ENCODE measurements at regions not wholly inside any gene's neighbourhood (a gene's known extent, or its start where the extent isn't known, plus 50 kb on each side); places are given as distances from the start of the nearest gene placed in this dataset.

DNA sequence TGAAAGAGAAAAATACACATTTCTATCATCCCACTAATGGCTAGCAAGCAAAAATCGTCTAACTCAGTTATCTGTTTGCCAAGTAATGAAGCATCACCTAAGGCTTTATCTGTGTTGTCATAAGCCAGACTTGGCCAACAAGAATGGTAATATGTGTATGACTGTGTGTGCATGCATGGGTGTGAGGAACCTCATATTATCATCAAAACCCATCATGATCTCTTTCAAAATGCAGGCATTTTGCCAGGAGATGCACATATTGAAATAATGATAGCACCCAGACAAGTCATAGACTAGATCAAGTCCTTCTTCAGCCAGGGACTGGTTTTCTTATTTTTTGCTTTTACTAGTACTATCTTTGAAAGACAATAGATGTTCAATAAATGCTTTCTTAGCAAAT, 172.5 kb upstream of the FMR1 start:
- H3K79me2 ChIP-seq (ENCODE audit: low read depth), result no peaks in the 10 kb centered on the region
- intact Hi-C loops (cut with micrococcal nuclease; ENCODE audit: unreplicated experiment), result no loop called here
- DNase-seq, result no peak
- no peak overlapping the region for H3K27ac ChIP-seq
- no peaks in the 10 kb centered on the region for H3K9me2 ChIP-seq (ENCODE audit: insufficient read depth)
- no peak overlapping the region for H2AFZ ChIP-seq
- no TSS peak for BruUV-seq (replicated peaks)
- CTCF ChIA-PET, result no interaction called here
- no peak overlapping the region for H3K4me3 ChIP-seq
- H3K27me3 ChIP-seq (ENCODE audit: insufficient read depth, low read depth), result peaks cover 27% of the 10 kb centered on the region; the same call in 1 of the 2 replicates
- POLR2A ChIA-PET (ENCODE audit: unreplicated experiment), result no interaction called here
- no peaks in the 10 kb centered on the region for H3K9me3 ChIP-seq (ENCODE audit: insufficient read depth, low read depth)
- H3K36me3 ChIP-seq (ENCODE audit: low read depth), result no peaks in the 10 kb centered on the region
- H4K20me1 ChIP-seq (ENCODE audit: insufficient read depth), result no peaks in the 10 kb centered on the region
- no peaks in the 10 kb centered on the region for H3F3A ChIP-seq (ENCODE audit: insufficient read depth, low read depth)
- TF ChIP-seq, protein P1, sequence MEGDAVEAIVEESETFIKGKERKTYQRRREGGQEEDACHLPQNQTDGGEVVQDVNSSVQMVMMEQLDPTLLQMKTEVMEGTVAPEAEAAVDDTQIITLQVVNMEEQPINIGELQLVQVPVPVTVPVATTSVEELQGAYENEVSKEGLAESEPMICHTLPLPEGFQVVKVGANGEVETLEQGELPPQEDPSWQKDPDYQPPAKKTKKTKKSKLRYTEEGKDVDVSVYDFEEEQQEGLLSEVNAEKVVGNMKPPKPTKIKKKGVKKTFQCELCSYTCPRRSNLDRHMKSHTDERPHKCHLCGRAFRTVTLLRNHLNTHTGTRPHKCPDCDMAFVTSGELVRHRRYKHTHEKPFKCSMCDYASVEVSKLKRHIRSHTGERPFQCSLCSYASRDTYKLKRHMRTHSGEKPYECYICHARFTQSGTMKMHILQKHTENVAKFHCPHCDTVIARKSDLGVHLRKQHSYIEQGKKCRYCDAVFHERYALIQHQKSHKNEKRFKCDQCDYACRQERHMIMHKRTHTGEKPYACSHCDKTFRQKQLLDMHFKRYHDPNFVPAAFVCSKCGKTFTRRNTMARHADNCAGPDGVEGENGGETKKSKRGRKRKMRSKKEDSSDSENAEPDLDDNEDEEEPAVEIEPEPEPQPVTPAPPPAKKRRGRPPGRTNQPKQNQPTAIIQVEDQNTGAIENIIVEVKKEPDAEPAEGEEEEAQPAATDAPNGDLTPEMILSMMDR (conservative IDR thresholded peaks at IDR 0.05), result no peak
- no peak for TF ChIP-seq EZH2 (IDR thresholded peaks at IDR 0.05; ENCODE audit: low read depth)
- no peak overlapping the region for H3K4me2 ChIP-seq
- no peaks in the 10 kb centered on the region for H3K4me1 ChIP-seq (replicated peaks; ENCODE audit: insufficient read depth)

DNA sequence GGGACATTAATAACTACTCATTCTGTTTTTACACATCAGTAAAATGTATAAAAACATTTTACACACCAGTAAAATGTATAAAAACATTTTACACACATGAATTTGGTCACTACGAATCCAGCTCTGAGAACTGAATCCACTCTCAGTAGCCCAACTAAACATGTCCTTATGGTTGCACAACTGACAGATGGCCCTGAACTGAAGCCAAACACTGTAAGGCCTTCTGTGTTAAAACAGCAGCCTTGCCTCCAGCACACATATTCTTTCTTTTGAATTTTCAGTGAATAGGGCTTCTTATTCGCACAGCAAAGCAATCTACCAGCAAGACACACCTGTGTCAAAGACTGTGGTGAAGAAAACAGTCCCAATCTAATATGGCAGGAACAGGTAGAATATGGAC, 169.9 kb upstream of the FMR1 start:
- Histone ChIP-seq H3K27ac (no peak overlapping the region), H2AFZ (no peak overlapping the region), H3K4me1 (replicated peaks; ENCODE audit: insufficient read depth) (no peaks in the 10 kb centered on the region), H3K9me3 (ENCODE audit: insufficient read depth, low read depth) (no peaks in the 10 kb centered on the region), H3F3A (ENCODE audit: insufficient read depth, low read depth) (no peaks in the 10 kb centered on the region), H3K9me2 (ENCODE audit: insufficient read depth) (no peaks in the 10 kb centered on the region), H3K36me3 (ENCODE audit: low read depth) (no peaks in the 10 kb centered on the region), H4K20me1 (ENCODE audit: insufficient read depth) (no peaks in the 10 kb centered on the region), H3K27me3 (ENCODE audit: insufficient read depth, low read depth) (peaks cover 43% of the 10 kb centered on the region; the same call in 1 of the 2 replicates), H3K4me2 (no peak overlapping the region), H3K4me3 (no peak overlapping the region), H3K79me2 (ENCODE audit: low read depth) (no peaks in the 10 kb centered on the region)
- ChIA-PET POLR2A (ENCODE audit: unreplicated experiment) (no interaction called here), CTCF (no interaction called here)
- intact Hi-C loops (cut with micrococcal nuclease; ENCODE audit: unreplicated experiment), result no loop called here
- no peak for DNase-seq
- no TSS peak for BruUV-seq (replicated peaks)
- TF ChIP-seq, protein P1 (conservative IDR thresholded peaks at IDR 0.05), result no peak
- no peak for TF ChIP-seq EZH2 (IDR thresholded peaks at IDR 0.05; ENCODE audit: low read depth)

DNA sequence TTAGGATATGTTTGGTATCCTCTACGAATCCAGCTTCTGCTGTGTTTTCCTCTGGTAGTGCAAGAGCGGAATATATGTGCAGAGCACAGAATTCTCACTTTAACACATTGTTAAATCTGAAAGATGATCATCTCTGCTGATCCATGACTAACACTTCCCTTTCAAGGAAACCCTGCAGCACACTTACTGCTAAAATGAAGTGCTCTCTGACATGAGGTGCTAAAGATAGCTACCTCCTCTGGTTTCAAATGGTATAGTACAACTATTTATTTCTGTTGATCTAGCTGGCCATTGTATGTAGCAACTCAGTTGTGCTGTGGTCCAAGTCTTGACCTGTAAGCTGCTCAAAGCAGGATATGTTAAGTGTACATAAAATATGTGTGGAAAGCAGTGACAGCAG, 162.4 kb upstream of the FMR1 start:
- intact Hi-C loops (cut with micrococcal nuclease; ENCODE audit: unreplicated experiment), result no loop called here
- no peak overlapping the region for H3K27ac ChIP-seq
- no peaks in the 10 kb centered on the region for H4K20me1 ChIP-seq (ENCODE audit: insufficient read depth)
- no peak overlapping the region for H2AFZ ChIP-seq
- DNase-seq, result no peak
- no peaks in the 10 kb centered on the region for H3K9me3 ChIP-seq (ENCODE audit: insufficient read depth, low read depth)
- H3K36me3 ChIP-seq (ENCODE audit: low read depth), result no peaks in the 10 kb centered on the region
- POLR2A ChIA-PET (ENCODE audit: unreplicated experiment), result no interaction called here
- CTCF ChIA-PET, result no interaction called here
- no peak overlapping the region for H3K4me2 ChIP-seq
- no peaks in the 10 kb centered on the region for H3F3A ChIP-seq (ENCODE audit: insufficient read depth, low read depth)
- H3K79me2 ChIP-seq (ENCODE audit: low read depth), result no peaks in the 10 kb centered on the region
- no peak overlapping the region for H3K4me3 ChIP-seq
- H3K4me1 ChIP-seq (replicated peaks; ENCODE audit: insufficient read depth), result no peaks in the 10 kb centered on the region
- no TSS peak for BruUV-seq (replicated peaks)
- H3K27me3 ChIP-seq (ENCODE audit: insufficient read depth, low read depth), result peaks cover 49% of the 10 kb centered on the region
- TF ChIP-seq, protein P1 (conservative IDR thresholded peaks at IDR 0.05), result no peak
- no peak for TF ChIP-seq EZH2 (IDR thresholded peaks at IDR 0.05; ENCODE audit: low read depth)
- H3K9me2 ChIP-seq (ENCODE audit: insufficient read depth), result no peaks in the 10 kb centered on the region
